Tibial artery (tissue), 4 donors: ENCODE measurements at regions not wholly inside any gene's neighbourhood (a gene's known extent, or its start where the extent isn't known, plus 50 kb on each side); places are given as distances from the start of the nearest gene placed in this dataset.

Experiments
- DNase-seq, 2 donors: peaks; one replicate each; pipeline ENCODE4 v3.0.0-alpha.2; 2019
- H3K27ac ChIP-seq, 2 donors: fragments of 200-600 bp; sonication (generic) in 1 of 2; 1 replicate in 1 of 2; 2 replicates in 1 of 2; pipeline ENCODE4 v1.5.1; 2018 to 2019; ENCODE audit warnings: mild to moderate bottlenecking in 1 of 2
- H3K27me3 ChIP-seq, 2 donors: fragments of 200-600 bp; sonication (generic) in 1 of 2; one replicate each; pipeline versions ENCODE4 v1.5.1 to v1.6.0; 2016 to 2019
- H3K36me3 ChIP-seq, 3 donors: fragments of 200-600 bp; sonication (generic) in 2 of 3; one replicate each; pipeline ENCODE4 v1.5.1; 2016 to 2019; ENCODE audit warnings: mild to moderate bottlenecking in 2 of 3
- H3K4me1 ChIP-seq, 4 donors: fragments of 200-600 bp; sonication (generic) in 2 of 4; 1 replicate in 3 of 4; 2 replicates in 1 of 4; pipeline ENCODE4 v1.5.1; 2016 to 2019
- H3K4me3 ChIP-seq, 2 donors: fragments of 200-600 bp; sonication (generic) in 1 of 2; 1 replicate in 1 of 2; 2 replicates in 1 of 2; pipeline ENCODE4 v1.5.1; 2018 to 2019; ENCODE audit warnings: mild to moderate bottlenecking in 2 of 2
- H3K9me3 ChIP-seq, 3 donors: fragments of 200-600 bp; sonication (generic) in 1 of 3; one replicate each; pipeline ENCODE4 v1.5.1; 2016 to 2019
- CTCF ChIP-seq, 2 experiments: fragments of 200-600 bp in 1 of 2; fragments of 450-650 bp in 1 of 2; IDR thresholded peaks; one replicate each; pipeline ENCODE4 v1.5.1; 2017 to 2019; ENCODE audit warnings: antibody characterized with exemption in 2 of 2, mild to moderate bottlenecking in 1 of 2, moderate library complexity in 1 of 2
- intact Hi-C: fragments of 100-400 bp; cut with DNase I; formaldehyde crosslinking; loops from one replicate; pipeline ENCODE4 v1.15.0; 2023; ENCODE audit warnings: low total_unique reads

GRCh38 chr5:128673411-128673957 is 135.4 kb upstream of the FBN2 start:
- Histone ChIP-seq H3K27ac (no peak overlapping the region), H3K9me3 (no peaks in the 10 kb centered on the region), H3K4me3 (no peak overlapping the region), H3K4me1 (no peaks in the 10 kb centered on the region), H3K27me3 (no peaks in the 10 kb centered on the region), H3K36me3 (no peaks in the 10 kb centered on the region)
- no peak for DNase-seq
- intact Hi-C loops: no loop called here
- TF ChIP-seq CTCF (IDR thresholded peaks at IDR 0.05): no peak

- intact Hi-C loops: no loop called here
- H3K4me1 ChIP-seq: no peaks in the 10 kb centered on the region
- no peaks in the 10 kb centered on the region for H3K9me3 ChIP-seq
- no peaks in the 10 kb centered on the region for H3K27me3 ChIP-seq
- DNase-seq: no peak
- no peaks in the 10 kb centered on the region for H3K36me3 ChIP-seq
- TF ChIP-seq CTCF (IDR thresholded peaks at IDR 0.05): no peak
- no peak overlapping the region for H3K27ac ChIP-seq
- no peak overlapping the region for H3K4me3 ChIP-seq
Measured at GRCh38 chr5:128673970-128674369, 135.9 kb upstream of the FBN2 start.

- Histone ChIP-seq H3K27ac (no peak overlapping the region), H3K4me3 (no peak overlapping the region), H3K9me3 (no peaks in the 10 kb centered on the region), H3K36me3 (no peaks in the 10 kb centered on the region), H3K27me3 (no peaks in the 10 kb centered on the region), H3K4me1 (no peaks in the 10 kb centered on the region)
- intact Hi-C loops: no loop called here
- peak in 1 of 2 donors; percentile 39 for DNase-seq
- TF ChIP-seq CTCF (IDR thresholded peaks at IDR 0.05): peak; percentile 31 to 49
Measured at GRCh38 chr5:128674837-128675446, 136.9 kb upstream of the FBN2 start.

GRCh38 chr5:128681096-128681495 is 143.1 kb upstream of the FBN2 start:
- intact Hi-C loops: no loop called here
- no peak for TF ChIP-seq CTCF (IDR thresholded peaks at IDR 0.05)

GRCh38 chr5:128681764-128682592 is 143.9 kb upstream of the FBN2 start:
- no peak overlapping the region for H3K4me3 ChIP-seq
- H3K9me3 ChIP-seq: no peaks in the 10 kb centered on the region
- DNase-seq: no peak
- no peak for TF ChIP-seq CTCF (IDR thresholded peaks at IDR 0.05)
- intact Hi-C loops: no loop called here
- H3K27me3 ChIP-seq: no peaks in the 10 kb centered on the region
- no peaks in the 10 kb centered on the region for H3K4me1 ChIP-seq
- no peak overlapping the region for H3K27ac ChIP-seq
- no peaks in the 10 kb centered on the region for H3K36me3 ChIP-seq

More at GRCh38 chr5:128681096-128681495, 143.1 kb upstream of the FBN2 start:
- Histone ChIP-seq H3K27me3 (no peaks in the 10 kb centered on the region), H3K4me3 (no peak overlapping the region), H3K4me1 (no peaks in the 10 kb centered on the region), H3K36me3 (no peaks in the 10 kb centered on the region), H3K27ac (no peak overlapping the region), H3K9me3 (no peaks in the 10 kb centered on the region)
- no peak for DNase-seq
